ENCODE measurements at regions not wholly inside any gene's neighbourhood (a gene's known extent, or its start where the extent isn't known, plus 50 kb on each side); places are given as distances from the start of the nearest gene placed in this dataset.

DNA sequence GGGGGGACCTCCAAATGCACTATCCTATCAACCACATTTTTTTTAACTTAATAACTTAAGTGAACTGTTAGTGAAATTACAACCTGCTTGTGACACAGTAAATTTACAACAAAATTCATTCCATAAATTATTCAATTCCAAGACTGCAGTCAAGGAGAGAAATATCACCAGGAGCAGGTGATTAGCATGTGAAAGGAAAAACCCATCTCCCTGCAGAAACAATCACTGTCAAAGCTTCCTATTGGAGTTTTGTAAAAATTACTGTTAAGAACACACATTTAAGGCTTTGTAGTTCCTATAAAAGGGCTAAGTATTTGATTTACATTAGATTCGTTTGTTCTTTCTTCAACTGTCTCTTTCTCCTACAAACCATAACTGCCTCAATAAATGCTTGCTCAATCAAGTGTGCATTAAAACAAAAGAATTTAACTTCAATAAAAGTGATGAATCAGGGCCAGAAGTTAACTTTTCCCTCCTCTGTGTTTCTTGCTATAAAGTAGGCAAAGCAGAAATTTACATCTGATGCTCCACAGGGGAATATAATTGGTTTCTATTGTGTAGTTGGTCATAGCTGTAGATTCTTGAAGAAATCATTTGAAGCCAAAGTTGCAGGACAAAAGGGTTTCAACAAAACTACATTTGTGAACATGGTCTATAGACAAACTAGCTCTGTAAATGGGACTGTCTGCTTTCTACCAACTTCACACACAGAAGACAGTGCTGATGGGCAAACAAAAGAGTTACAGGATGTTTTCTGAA is 195.1 kb upstream of the PSMD7 start (continued):
- TF ChIP-seq, protein P1, sequence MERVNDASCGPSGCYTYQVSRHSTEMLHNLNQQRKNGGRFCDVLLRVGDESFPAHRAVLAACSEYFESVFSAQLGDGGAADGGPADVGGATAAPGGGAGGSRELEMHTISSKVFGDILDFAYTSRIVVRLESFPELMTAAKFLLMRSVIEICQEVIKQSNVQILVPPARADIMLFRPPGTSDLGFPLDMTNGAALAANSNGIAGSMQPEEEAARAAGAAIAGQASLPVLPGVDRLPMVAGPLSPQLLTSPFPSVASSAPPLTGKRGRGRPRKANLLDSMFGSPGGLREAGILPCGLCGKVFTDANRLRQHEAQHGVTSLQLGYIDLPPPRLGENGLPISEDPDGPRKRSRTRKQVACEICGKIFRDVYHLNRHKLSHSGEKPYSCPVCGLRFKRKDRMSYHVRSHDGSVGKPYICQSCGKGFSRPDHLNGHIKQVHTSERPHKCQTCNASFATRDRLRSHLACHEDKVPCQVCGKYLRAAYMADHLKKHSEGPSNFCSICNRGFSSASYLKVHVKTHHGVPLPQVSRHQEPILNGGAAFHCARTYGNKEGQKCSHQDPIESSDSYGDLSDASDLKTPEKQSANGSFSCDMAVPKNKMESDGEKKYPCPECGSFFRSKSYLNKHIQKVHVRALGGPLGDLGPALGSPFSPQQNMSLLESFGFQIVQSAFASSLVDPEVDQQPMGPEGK (CRISPR knock-in tag; IDR thresholded peaks at IDR 0.05; ENCODE audit: borderline replicate concordance) = no peak

DNA sequence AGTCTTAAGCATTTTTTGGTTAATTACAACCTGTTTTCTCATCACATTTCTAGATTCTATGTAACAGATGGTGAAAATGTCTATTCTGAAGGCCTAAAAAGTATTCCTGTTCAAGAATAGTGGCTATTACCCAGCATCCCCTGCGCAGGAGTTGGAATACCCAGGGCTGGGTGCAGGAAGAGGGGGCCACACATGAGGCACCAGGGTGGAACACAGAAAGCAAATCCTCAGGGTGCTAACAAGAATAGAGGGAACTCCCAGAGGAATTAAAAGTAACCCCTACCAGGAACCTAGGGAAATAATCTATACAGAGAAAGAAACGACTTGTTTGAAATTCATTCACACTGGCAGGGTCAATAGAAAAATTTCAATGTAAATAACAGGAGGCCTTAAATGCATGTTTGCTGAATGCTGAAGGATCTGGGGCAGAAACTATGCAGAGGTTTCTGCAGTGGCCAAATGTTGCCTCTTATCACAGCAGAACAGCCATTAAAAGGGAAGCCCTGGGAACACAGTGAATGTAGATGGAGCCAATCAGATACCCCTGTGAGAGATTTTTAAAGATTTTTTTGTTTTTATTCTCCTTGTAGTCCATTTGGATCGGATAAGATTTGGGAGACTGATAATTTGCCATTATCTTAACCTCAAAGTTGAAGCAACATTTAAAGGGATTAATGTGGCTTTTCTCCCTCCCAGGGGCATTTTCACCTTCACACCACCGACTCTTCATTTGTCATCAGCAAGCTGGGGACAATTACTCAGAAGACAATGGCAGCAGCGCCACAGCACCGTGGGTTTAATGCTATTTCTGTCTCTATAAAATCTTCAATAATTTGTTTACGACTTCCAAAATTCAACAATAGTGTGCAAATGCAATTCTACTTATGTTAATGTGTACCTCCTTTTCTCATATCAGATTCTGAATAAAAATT is 196.0 kb upstream of the PSMD7 start:
- TF ChIP-seq CSDC2 (CRISPR knock-in tag; IDR thresholded peaks at IDR 0.05) (no peak), TCF4 (CRISPR knock-in tag; IDR thresholded peaks at IDR 0.05; ENCODE audit: borderline replicate concordance) (peak; percentile 34; the same call in 1 of the 2 replicates)
- no peak for ATAC-seq

DNA sequence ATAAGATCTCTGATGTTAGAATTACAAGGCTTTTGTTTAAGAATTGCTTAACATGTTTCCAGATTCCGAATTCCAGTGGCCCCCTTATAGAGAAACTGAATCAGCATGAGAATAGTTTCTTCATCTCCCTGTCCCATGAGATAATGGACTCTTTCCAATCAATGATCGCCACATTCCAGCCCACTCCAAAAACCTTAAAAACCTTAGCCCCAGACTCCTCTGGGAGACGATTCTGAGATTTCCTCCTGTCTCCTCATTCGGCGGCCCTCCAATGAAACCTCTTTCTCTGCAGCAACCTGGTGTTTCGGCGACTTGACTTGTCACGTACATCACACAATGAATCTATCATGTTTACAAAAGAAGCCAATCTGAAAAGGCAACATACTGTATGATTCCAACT is 197.1 kb upstream of the PSMD7 start:
- no peak for ATAC-seq
- TF ChIP-seq OSR1 (CRISPR knock-in tag; IDR thresholded peaks at IDR 0.05) (no peak), GLIS3 (CRISPR knock-in tag; IDR thresholded peaks at IDR 0.05) (no peak), CSDC2 (CRISPR knock-in tag; IDR thresholded peaks at IDR 0.05) (no peak), ZNF565 (CRISPR knock-in tag; conservative IDR thresholded peaks at IDR 0.05; ENCODE audit: low read depth) (no peak), SNAI2 (CRISPR knock-in tag; IDR thresholded peaks at IDR 0.05) (no peak), ARNTL (CRISPR knock-in tag; IDR thresholded peaks at IDR 0.05; ENCODE audit: borderline replicate concordance, low read depth) (no peak), ZFP3 (CRISPR knock-in tag; IDR thresholded peaks at IDR 0.05) (no peak), ESRRG (CRISPR knock-in tag; IDR thresholded peaks at IDR 0.05) (no peak), ZNF8 (CRISPR knock-in tag; IDR thresholded peaks at IDR 0.05) (no peak), ZFP30 (CRISPR knock-in tag; IDR thresholded peaks at IDR 0.05) (no peak), ZNF70 (CRISPR knock-in tag; IDR thresholded peaks at IDR 0.05) (no peak), BACH2 (CRISPR knock-in tag; IDR thresholded peaks at IDR 0.05; ENCODE audit: borderline replicate concordance) (no peak), TCF4 (CRISPR knock-in tag; IDR thresholded peaks at IDR 0.05; ENCODE audit: borderline replicate concordance) (no peak), ISL1 (CRISPR knock-in tag; IDR thresholded peaks at IDR 0.05) (no peak), PPARA (CRISPR knock-in tag; IDR thresholded peaks at IDR 0.05; ENCODE audit: borderline replicate concordance) (no peak)
- TF ChIP-seq, protein P1 (CRISPR knock-in tag; IDR thresholded peaks at IDR 0.05; ENCODE audit: borderline replicate concordance) = no peak
- TF ChIP-seq, protein P2, sequence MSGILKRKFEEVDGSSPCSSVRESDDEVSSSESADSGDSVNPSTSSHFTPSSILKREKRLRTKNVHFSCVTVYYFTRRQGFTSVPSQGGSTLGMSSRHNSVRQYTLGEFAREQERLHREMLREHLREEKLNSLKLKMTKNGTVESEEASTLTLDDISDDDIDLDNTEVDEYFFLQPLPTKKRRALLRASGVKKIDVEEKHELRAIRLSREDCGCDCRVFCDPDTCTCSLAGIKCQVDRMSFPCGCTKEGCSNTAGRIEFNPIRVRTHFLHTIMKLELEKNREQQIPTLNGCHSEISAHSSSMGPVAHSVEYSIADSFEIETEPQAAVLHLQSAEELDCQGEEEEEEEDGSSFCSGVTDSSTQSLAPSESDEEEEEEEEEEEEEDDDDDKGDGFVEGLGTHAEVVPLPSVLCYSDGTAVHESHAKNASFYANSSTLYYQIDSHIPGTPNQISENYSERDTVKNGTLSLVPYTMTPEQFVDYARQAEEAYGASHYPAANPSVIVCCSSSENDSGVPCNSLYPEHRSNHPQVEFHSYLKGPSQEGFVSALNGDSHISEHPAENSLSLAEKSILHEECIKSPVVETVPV (CRISPR knock-in tag; IDR thresholded peaks at IDR 0.05) = no peak
- TF ChIP-seq, protein P3, sequence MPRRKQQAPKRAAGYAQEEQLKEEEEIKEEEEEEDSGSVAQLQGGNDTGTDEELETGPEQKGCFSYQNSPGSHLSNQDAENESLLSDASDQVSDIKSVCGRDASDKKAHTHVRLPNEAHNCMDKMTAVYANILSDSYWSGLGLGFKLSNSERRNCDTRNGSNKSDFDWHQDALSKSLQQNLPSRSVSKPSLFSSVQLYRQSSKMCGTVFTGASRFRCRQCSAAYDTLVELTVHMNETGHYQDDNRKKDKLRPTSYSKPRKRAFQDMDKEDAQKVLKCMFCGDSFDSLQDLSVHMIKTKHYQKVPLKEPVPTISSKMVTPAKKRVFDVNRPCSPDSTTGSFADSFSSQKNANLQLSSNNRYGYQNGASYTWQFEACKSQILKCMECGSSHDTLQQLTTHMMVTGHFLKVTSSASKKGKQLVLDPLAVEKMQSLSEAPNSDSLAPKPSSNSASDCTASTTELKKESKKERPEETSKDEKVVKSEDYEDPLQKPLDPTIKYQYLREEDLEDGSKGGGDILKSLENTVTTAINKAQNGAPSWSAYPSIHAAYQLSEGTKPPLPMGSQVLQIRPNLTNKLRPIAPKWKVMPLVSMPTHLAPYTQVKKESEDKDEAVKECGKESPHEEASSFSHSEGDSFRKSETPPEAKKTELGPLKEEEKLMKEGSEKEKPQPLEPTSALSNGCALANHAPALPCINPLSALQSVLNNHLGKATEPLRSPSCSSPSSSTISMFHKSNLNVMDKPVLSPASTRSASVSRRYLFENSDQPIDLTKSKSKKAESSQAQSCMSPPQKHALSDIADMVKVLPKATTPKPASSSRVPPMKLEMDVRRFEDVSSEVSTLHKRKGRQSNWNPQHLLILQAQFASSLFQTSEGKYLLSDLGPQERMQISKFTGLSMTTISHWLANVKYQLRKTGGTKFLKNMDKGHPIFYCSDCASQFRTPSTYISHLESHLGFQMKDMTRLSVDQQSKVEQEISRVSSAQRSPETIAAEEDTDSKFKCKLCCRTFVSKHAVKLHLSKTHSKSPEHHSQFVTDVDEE (CRISPR knock-in tag; IDR thresholded peaks at IDR 0.05) = no peak
- TF ChIP-seq, protein P4, sequence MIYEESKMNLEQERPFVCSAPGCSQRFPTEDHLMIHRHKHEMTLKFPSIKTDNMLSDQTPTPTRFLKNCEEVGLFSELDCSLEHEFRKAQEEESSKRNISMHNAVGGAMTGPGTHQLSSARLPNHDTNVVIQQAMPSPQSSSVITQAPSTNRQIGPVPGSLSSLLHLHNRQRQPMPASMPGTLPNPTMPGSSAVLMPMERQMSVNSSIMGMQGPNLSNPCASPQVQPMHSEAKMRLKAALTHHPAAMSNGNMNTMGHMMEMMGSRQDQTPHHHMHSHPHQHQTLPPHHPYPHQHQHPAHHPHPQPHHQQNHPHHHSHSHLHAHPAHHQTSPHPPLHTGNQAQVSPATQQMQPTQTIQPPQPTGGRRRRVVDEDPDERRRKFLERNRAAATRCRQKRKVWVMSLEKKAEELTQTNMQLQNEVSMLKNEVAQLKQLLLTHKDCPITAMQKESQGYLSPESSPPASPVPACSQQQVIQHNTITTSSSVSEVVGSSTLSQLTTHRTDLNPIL (CRISPR knock-in tag; IDR thresholded peaks at IDR 0.05; ENCODE audit: low read depth) = no peak
- TF ChIP-seq, protein P5, sequence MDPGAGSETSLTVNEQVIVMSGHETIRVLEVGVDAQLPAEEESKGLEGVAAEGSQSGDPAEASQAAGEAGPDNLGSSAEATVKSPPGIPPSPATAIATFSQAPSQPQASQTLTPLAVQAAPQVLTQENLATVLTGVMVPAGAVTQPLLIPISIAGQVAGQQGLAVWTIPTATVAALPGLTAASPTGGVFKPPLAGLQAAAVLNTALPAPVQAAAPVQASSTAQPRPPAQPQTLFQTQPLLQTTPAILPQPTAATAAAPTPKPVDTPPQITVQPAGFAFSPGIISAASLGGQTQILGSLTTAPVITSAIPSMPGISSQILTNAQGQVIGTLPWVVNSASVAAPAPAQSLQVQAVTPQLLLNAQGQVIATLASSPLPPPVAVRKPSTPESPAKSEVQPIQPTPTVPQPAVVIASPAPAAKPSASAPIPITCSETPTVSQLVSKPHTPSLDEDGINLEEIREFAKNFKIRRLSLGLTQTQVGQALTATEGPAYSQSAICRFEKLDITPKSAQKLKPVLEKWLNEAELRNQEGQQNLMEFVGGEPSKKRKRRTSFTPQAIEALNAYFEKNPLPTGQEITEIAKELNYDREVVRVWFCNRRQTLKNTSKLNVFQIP (CRISPR knock-in tag; IDR thresholded peaks at IDR 0.05; ENCODE audit: borderline replicate concordance, low read depth) = no peak

Measured in SK-N-SH treated with all-trans-retinoic acid at 6 μM for 48 hours (cell line).